Stimulated activated CD4-positive, alpha-beta T cell treated with anti-CD3 and anti-CD28 coated beads, TNF-alpha, amount 100 ng/mL, for 48 hours (primary cell): ENCODE measurements at regions not wholly inside any gene's neighbourhood (a gene's known extent, or its start where the extent isn't known, plus 50 kb on each side); places are given as distances from the start of the nearest gene placed in this dataset.
"Not testable (repeated sequence)": the region's sequence is repeated elsewhere in the genome, so short reads cannot be mapped to it uniquely, and the experiment has no call there.

Source experiments
- DNase-seq, 3 donors: peaks; one replicate each; pipeline ENCODE4 v3.0.0-alpha.2; 2020; ENCODE audit warnings: low read depth in 3 of 3

DNA sequence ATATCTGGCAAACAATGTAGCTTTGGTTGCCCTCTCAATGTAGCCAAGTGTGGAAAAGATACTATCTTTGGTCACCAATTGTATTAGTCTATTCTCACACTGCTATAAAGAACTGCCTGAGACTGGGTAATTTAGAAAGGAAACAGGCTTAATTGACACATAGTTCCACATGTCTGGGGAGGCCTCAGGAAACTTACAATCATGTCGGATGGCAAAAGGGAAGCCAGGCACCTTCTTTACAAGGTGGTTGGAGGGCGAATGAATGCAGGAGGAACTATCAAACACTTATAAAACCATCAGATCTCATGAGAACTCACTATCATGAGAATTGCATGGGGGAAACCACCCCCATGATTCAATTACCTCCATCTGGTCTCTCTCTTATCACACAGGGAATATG is 133.1 kb upstream of the TBCA start:
- DNase-seq, result no peak

GRCh38 chr5:77908787-77909186 is 132.6 kb upstream of the TBCA start:
- DNase-seq, result no peak

GRCh38 chr5:77907786-77908185 is 131.6 kb upstream of the TBCA start:
- DNase-seq, result no peak

DNA sequence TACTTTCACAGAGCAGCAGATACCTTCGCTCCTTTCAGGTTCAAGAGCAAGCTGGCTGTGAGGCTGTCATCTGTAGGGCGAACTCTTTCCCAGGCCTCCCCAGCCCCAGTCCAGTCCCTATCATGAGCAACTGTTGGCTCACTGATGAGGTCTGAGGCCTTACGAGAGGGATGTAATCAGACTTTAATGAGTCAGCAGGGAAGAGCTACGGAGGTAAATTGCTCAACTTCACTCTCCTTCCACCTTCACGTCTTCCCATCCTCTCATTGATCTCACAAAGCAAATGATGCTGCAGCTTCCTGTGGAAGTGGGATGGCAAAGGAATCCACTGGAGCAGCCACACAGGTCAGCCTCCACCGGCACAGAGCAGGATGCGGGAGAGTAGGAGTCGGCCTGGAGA is 130.7 kb upstream of the TBCA start:
- DNase-seq, result no peak

- DNase-seq, result no peak
Measured at GRCh38 chr5:77904362-77904761, 128.2 kb upstream of the TBCA start.

GRCh38 chr5:77900691-77901090 is 124.6 kb upstream of the TBCA start:
- no peak for DNase-seq

DNA sequence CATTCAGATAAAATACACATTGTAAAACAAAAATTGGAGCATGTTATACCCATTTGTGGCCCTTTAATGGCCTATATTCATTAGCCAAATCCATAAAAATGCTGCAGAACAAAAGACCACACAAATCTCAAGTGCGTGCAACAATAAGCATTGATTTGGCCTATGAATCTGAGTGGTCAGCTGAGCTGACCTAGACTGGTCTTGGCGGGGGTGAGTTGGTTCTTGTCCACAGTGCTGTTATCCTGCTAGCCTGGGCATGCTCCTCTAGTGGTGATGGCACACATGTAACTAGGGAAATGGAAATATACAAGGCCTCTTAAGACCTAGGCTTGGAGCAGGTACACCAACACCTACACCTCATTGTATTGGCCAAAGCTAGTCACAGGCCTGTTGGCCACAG is 122.2 kb upstream of the TBCA start:
- DNase-seq, result no peak

- DNase-seq, result no peak
Measured at GRCh38 chr5:77896338-77896737, 120.2 kb upstream of the TBCA start.

GRCh38 chr5:77894103-77894502 is 118.0 kb upstream of the TBCA start:
- not testable (repeated sequence) for DNase-seq

GRCh38 chr5:77893225-77893860 is 117.2 kb upstream of the TBCA start:
- no peak for DNase-seq

- no peak for DNase-seq
Measured at GRCh38 chr5:77892061-77893010, 116.2 kb upstream of the TBCA start.

DNA sequence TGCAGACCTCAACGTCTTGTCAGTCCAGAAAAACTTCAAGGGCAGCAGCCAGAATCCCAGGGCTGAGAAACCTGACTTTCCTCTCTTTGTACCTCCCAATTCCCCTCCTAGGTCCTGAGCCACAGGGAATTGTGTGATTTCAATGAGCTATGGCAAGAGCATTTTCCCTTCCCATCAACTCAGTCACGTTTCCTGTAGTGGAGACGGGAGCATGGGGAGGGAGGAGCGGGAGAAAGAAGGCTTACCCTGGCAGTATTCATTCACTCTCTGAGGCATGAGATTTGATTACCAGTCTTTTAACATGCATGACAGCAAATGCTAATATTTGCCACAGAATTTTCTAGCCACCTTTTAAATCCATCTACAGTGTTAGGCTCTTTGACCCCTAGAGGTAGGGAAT is 109.4 kb upstream of the TBCA start:
- DNase-seq, result no peak

- peak in 1 of 3 donors; percentile 28 for DNase-seq
Measured at GRCh38 chr5:77882670-77883257, 106.6 kb upstream of the TBCA start.

GRCh38 chr5:77881528-77881927 is 105.4 kb upstream of the TBCA start:
- no peak for DNase-seq

GRCh38 chr5:77877516-77878355 is 101.6 kb upstream of the TBCA start:
- no peak for DNase-seq

- DNase-seq, result no peak
Measured at GRCh38 chr5:77876862-77877502, 100.8 kb upstream of the TBCA start.

DNA sequence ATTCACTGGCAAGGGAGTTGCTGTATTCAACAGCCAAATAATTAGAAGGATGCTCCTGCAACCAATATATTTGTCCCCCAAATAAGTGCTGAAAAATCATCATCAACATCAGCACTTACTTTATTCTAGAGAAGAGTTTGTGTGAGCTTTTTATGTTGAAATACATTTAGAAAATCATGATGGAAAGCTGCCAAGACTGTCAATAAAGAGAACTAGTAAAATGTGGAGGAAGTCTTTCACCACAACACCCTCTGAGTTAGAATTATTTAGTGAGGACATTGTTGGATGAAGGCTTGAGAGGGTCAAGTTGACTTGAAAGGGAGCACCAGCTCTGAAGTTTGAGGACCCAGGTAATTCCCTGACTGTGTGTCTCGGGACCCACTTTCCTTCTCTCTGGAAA is 100.2 kb upstream of the TBCA start:
- no peak for DNase-seq

DNA sequence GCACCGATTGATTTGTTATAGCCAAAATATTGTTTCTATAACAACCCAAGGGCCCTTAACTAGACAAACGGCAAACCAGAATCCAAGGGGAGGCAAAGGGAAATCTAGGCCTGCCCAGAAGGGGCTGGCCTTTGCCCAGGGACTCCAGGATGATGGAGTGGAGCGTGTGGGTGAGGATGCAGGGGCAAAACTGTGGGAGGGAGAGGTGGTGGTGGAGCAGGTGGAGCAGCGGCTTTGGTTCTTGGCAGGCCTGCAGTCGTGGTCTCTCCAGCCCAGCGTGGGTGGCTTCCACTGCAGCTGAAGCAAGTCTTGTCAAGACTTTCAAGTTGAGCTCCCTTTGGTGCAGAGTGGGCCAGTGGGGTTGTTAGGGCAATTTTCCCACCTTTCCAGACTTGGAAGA is 98.6 kb upstream of the TBCA start:
- DNase-seq, result no peak

GRCh38 chr5:77873239-77873638 is 97.1 kb upstream of the TBCA start:
- no peak for DNase-seq

GRCh38 chr5:77871946-77872345 is 95.8 kb upstream of the TBCA start:
- no peak for DNase-seq

- no peak for DNase-seq
Measured at GRCh38 chr5:77871016-77871415, 94.9 kb upstream of the TBCA start.
